GM12878 (cell line): ENCODE measurements at regions not wholly inside any gene's neighbourhood (a gene's known extent, or its start where the extent isn't known, plus 50 kb on each side); places are given as distances from the start of the nearest gene placed in this dataset.

ENCODE experiments used
- ATAC-seq: fragments of 200-7000 bp; cut with Tn5 transposase; 3 replicates; pipeline ENCODE4 v1.9.1; 2020; ENCODE audit warnings: mild to moderate bottlenecking, moderate library complexity
- BruUV-seq: library from RNA; stranded (reverse); fragments of 400-500 nt; replicated peaks from 2 replicates; lab custom pipeline; 2021; lab: Mats Ljungman, UMichigan
- CTCF ChIA-PET: fragments of 300-600 bp; sonication (Branson Sonifier 250); formaldehyde crosslinking; extraction: SDS; loops from one replicate; lab custom pipeline; 2021; ENCODE audit warnings: inconsistent platforms; lab: Yijun Ruan, JAX
- POLR2A ChIA-PET: fragments of 350-600 bp; formaldehyde crosslinking; extraction: SDS; loops from one replicate; lab custom pipeline; 2021; ENCODE audit warnings: inconsistent platforms; lab: Charles Lee
- RAD21 ChIA-PET: fragments of 300-600 bp; sonication (Branson Sonifier 250); formaldehyde crosslinking; loops from one replicate; lab custom pipeline; 2023; ENCODE audit warnings: antibody characterized with exemption; ENCODE audit not compliant: unreplicated experiment; lab: Charles Lee
- SMC1A ChIA-PET: fragments of 300-600 bp; sonication (Branson Sonifier 250); formaldehyde crosslinking; loops from one replicate; lab custom pipeline; 2023; ENCODE audit not compliant: unreplicated experiment, uncharacterized antibody; lab: Charles Lee
- DNase-seq: peaks from one replicate; pipeline ENCODE4 v3.0.0-alpha.2; 2011; ENCODE audit warnings: low read depth, low spot score
- FAIRE-seq: peaks from 3 replicates; lab custom pipeline; 2011; peaks lifted over from hg19 to GRCh38; lab: Jason Lieb, UNC
- H2AFZ ChIP-seq: 2 replicates; pipeline ENCODE4 v1.6.0; 2011; ENCODE audit warnings: low read depth, low read length, control low read depth; ENCODE audit not compliant: control insufficient read depth
- H3K27ac ChIP-seq: 2 replicates; pipeline ENCODE4 v1.5.1; 2011; ENCODE audit warnings: control low read depth; ENCODE audit not compliant: control insufficient read depth, insufficient read depth
- H3K27me3 ChIP-seq, 2 experiments: replicated peaks in 1 of 2; 2 replicates each; pipeline versions ENCODE4 v1.6.0 to v1.6.1; 2011; ENCODE audit warnings: low read length in 1 of 2; ENCODE audit not compliant: control insufficient read depth in 2 of 2, insufficient read depth in 2 of 2
- H3K36me3 ChIP-seq, 2 experiments: 2 replicates each; pipeline ENCODE4 v1.5.1; 2011; ENCODE audit warnings: low read length in 1 of 2; ENCODE audit not compliant: control insufficient read depth in 2 of 2, insufficient read depth in 2 of 2
- H3K4me1 ChIP-seq: 2 replicates; pipeline ENCODE4 v1.6.1; 2011; ENCODE audit warnings: mild to moderate bottlenecking, low read length, moderate library complexity, mixed read lengths; ENCODE audit not compliant: control insufficient read depth, insufficient read depth
- H3K4me2 ChIP-seq: 2 replicates; pipeline ENCODE4 v1.6.0; 2011; ENCODE audit warnings: control low read depth; ENCODE audit not compliant: control insufficient read depth, insufficient read depth
- H3K4me3 ChIP-seq: fragments of 200-600 bp; sonication (generic); 2 replicates; pipeline ENCODE4 v1.5.1; 2016
- H3K79me2 ChIP-seq: 2 replicates; pipeline ENCODE4 v1.6.0; 2011; ENCODE audit warnings: low read length; ENCODE audit not compliant: control insufficient read depth, insufficient read depth
- H3K9ac ChIP-seq: 2 replicates; pipeline ENCODE4 v1.8.0; 2011; ENCODE audit warnings: low read length, control low read depth, mixed read lengths; ENCODE audit not compliant: control insufficient read depth, insufficient read depth
- H3K9me3 ChIP-seq: replicated peaks from 3 replicates; pipeline ENCODE4 v1.5.1; 2011; ENCODE audit warnings: mild to moderate bottlenecking, low read length; ENCODE audit not compliant: control insufficient read depth, insufficient read depth
- H4K20me1 ChIP-seq: 2 replicates; pipeline ENCODE4 v1.6.0; 2011; ENCODE audit not compliant: control insufficient read depth, insufficient read depth
- BCLAF1 ChIP-seq: fragments of 450-650 bp; IDR thresholded peaks from 2 replicates; pipeline ENCODE4 v1.6.1; 2017; ENCODE audit warnings: antibody characterized with exemption, mild to moderate bottlenecking, moderate library complexity
- BRCA1 ChIP-seq: IDR thresholded peaks from 2 replicates; pipeline ENCODE4 v1.6.1; 2011; ENCODE audit warnings: low read depth, low read length, improper control_type of control experiment
- CHD1 ChIP-seq: IDR thresholded peaks from 2 replicates; pipeline ENCODE4 v1.6.1; 2012; ENCODE audit warnings: low read depth, low read length, improper control_type of control experiment
- FOXK2 ChIP-seq: fragments of 450-650 bp; IDR thresholded peaks from 2 replicates; pipeline ENCODE4 v1.6.1; 2017; ENCODE audit warnings: mild to moderate bottlenecking, moderate library complexity
- HDAC2 ChIP-seq: fragments of 200-600 bp; sonication (generic); IDR thresholded peaks from 2 replicates; pipeline ENCODE4 v1.6.1; 2017
- HDGF ChIP-seq: fragments of 450-650 bp; IDR thresholded peaks from 2 replicates; pipeline ENCODE4 v1.6.1; 2016; ENCODE audit warnings: antibody characterized with exemption
- NFIC ChIP-seq: IDR thresholded peaks from 2 replicates; pipeline ENCODE4 v1.6.1; 2012; ENCODE audit warnings: low read depth, mild to moderate bottlenecking, inconsistent platforms, low read length, moderate library complexity
- NR2C2 ChIP-seq: IDR thresholded peaks from 2 replicates; pipeline ENCODE4 v1.6.1; 2011; ENCODE audit warnings: borderline replicate concordance, low read depth; ENCODE audit not compliant: control insufficient read depth, insufficient read length
- RELA ChIP-seq: fragments of 450-650 bp; IDR thresholded peaks from 2 replicates; pipeline ENCODE4 v1.8.0; 2014; ENCODE audit warnings: borderline replicate concordance; ENCODE audit not compliant: partially characterized antibody
- TBL1XR1 ChIP-seq: IDR thresholded peaks from 2 replicates; pipeline ENCODE4 v1.6.1; 2012; ENCODE audit warnings: low read depth, low read length, improper control_type of control experiment
- ZNF207 ChIP-seq: fragments of 450-650 bp; IDR thresholded peaks from 2 replicates; pipeline ENCODE4 v1.6.1; 2014; ENCODE audit warnings: antibody characterized with exemption, mild to moderate bottlenecking, borderline replicate concordance
- ZNF24 ChIP-seq: fragments of 450-650 bp; IDR thresholded peaks from 2 replicates; pipeline ENCODE4 v1.6.1; 2017; ENCODE audit warnings: antibody characterized with exemption, mild to moderate bottlenecking
- ZNF384 ChIP-seq: IDR thresholded peaks from 2 replicates; pipeline ENCODE4 v1.6.1; 2012; ENCODE audit warnings: low read depth, mild to moderate bottlenecking, low read length, improper control_type of control experiment, borderline replicate concordance
- WGBS: methylation state at CpG from one replicate; pipeline ENCODE4 v1.1.6; 2016; ENCODE audit warnings: low lambda C conversion rate; ENCODE audit not compliant: insufficient replicate concordance, insufficient coverage; ENCODE audit errors: missing lambda C conversion rate; 5-methylcytosine and 5-hydroxymethylcytosine counted together
- in situ Hi-C: fragments of 300-500 bp; cut with MboI; formaldehyde crosslinking; loops from 9 replicates; pipeline ENCODE4 v1.14.3; 2018; ENCODE audit warnings: mixed read lengths
- intact Hi-C: fragments of 100-400 bp; cut with micrococcal nuclease; formaldehyde crosslinking; loops from one replicate; pipeline ENCODE4 v1.14.2; 2022; ENCODE audit not compliant: unreplicated experiment
- TF ChIP-seq, protein P1 (sequence below): IDR thresholded peaks from 2 replicates; pipeline ENCODE4 v1.6.1; 2011; ENCODE audit warnings: mild to moderate bottlenecking, low read depth, low read length, moderate library complexity; ENCODE audit not compliant: insufficient replicate concordance
- TF ChIP-seq, protein P2 (sequence below): fragments of 450-650 bp; IDR thresholded peaks from 2 replicates; pipeline ENCODE4 v1.6.1; 2016; ENCODE audit warnings: mild to moderate bottlenecking

DNA sequence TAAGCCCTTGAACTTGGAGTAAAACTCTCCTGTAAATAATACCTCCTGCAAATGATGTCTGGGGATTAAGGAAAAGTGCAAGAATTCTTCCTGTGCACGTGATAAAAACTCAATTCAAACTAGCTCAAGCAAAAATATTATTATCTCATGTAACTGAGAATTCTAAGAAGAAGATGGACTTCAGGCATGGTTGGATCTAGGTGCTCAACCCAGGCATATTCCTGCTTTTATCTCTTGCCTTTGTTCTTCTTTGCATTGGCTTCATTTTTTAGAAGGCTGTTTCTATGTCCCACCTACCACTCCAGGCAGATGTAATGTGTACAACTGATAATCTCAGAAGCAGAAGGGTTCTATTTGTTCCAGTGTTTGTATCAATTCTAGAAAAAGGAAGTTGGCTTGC is 95.8 kb downstream of the DACT2 start:
- Histone ChIP-seq H3K27me3 (no peaks in the 10 kb centered on the region), H3K4me2 (no peak overlapping the region), H3K9me3 (no peaks in the 10 kb centered on the region), H4K20me1 (no peaks in the 10 kb centered on the region), H3K4me3 (no peak overlapping the region), H3K79me2 (no peaks in the 10 kb centered on the region), H2AFZ (no peak overlapping the region), H3K27ac (no peak overlapping the region), H3K4me1 (no peaks in the 10 kb centered on the region), H3K36me3 (no peaks in the 10 kb centered on the region), H3K9ac (no peak overlapping the region)
- CTCF ChIA-PET, result no interaction called here
- ATAC-seq (no peak), DNase-seq (no peak), FAIRE-seq (no peak)
- RAD21 ChIA-PET, result no interaction called here
- SMC1A ChIA-PET, result no interaction called here
- intact Hi-C loops, result no loop called here
- in situ Hi-C loops, result no loop called here
- no peak for TF ChIP-seq ZNF384
- TF ChIP-seq BCLAF1, result no peak
- TF ChIP-seq HDAC2, result no peak
- TF ChIP-seq HDGF, result no peak
- TF ChIP-seq ZNF24, result no peak
- no peak for TF ChIP-seq FOXK2
- no peak for TF ChIP-seq NR2C2
- TF ChIP-seq BRCA1, result no peak
- no peak for TF ChIP-seq RELA
- TF ChIP-seq, protein P1, sequence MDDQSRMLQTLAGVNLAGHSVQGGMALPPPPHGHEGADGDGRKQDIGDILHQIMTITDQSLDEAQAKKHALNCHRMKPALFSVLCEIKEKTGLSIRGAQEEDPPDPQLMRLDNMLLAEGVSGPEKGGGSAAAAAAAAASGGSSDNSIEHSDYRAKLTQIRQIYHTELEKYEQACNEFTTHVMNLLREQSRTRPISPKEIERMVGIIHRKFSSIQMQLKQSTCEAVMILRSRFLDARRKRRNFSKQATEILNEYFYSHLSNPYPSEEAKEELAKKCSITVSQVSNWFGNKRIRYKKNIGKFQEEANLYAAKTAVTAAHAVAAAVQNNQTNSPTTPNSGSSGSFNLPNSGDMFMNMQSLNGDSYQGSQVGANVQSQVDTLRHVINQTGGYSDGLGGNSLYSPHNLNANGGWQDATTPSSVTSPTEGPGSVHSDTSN, result no peak
- TF ChIP-seq ZNF207, result no peak
- TF ChIP-seq, protein P2, sequence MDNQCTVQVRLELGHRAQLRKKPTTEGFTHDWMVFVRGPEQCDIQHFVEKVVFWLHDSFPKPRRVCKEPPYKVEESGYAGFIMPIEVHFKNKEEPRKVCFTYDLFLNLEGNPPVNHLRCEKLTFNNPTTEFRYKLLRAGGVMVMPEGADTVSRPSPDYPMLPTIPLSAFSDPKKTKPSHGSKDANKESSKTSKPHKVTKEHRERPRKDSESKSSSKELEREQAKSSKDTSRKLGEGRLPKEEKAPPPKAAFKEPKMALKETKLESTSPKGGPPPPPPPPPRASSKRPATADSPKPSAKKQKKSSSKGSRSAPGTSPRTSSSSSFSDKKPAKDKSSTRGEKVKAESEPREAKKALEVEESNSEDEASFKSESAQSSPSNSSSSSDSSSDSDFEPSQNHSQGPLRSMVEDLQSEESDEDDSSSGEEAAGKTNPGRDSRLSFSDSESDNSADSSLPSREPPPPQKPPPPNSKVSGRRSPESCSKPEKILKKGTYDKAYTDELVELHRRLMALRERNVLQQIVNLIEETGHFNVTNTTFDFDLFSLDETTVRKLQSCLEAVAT, result no peak
- no peak for TF ChIP-seq CHD1
- TF ChIP-seq TBL1XR1, result no peak
- no peak for TF ChIP-seq NFIC
- WGBS, result 0% methylated on average over 1 of the region's 1 CpG
- POLR2A ChIA-PET, result no interaction called here
- no TSS peak for BruUV-seq
